Kidney (tissue), 13 donors: ENCODE measurements at regions not wholly inside any gene's neighbourhood (a gene's known extent, or its start where the extent isn't known, plus 50 kb on each side); places are given as distances from the start of the nearest gene placed in this dataset.

Experiments used
- DNase-seq, 5 donors: peaks; one replicate each; pipeline ENCODE4 v3.0.0-alpha.2; 2013 to 2020
- FAIRE-seq: peaks from 2 replicates; lab custom pipeline; 2012; peaks lifted over from hg19 to GRCh38; lab: Jason Lieb, UNC
- H3K27ac ChIP-seq, 2 donors: one replicate each; pipeline ENCODE4 v1.7.0; 2013; ENCODE audit warnings: low read depth in 2 of 2, low read length in 2 of 2, inconsistent platforms in 1 of 2
- H3K27me3 ChIP-seq: one replicate; pipeline ENCODE4 v1.7.1; 2013; ENCODE audit warnings: low read length, inconsistent platforms; ENCODE audit not compliant: control insufficient read depth, insufficient read depth
- H3K36me3 ChIP-seq, 3 donors: one replicate each; pipeline versions ENCODE4 v1.7.0 to v1.7.1; 2013; ENCODE audit warnings: low read length in 3 of 3, control low read depth in 1 of 3, inconsistent platforms in 1 of 3; ENCODE audit not compliant: insufficient read depth in 3 of 3, control insufficient read depth in 2 of 3
- H3K4me1 ChIP-seq, 3 donors: one replicate each; pipeline versions ENCODE4 v1.7.0 to v1.7.1; 2013; ENCODE audit warnings: low read length in 3 of 3, inconsistent platforms in 1 of 3, low read depth in 1 of 3; ENCODE audit not compliant: control insufficient read depth in 2 of 3, insufficient read depth in 2 of 3
- H3K4me3 ChIP-seq, 3 donors: one replicate each; pipeline versions ENCODE4 v1.7.0 to v1.8.1; 2013; ENCODE audit warnings: low read length in 3 of 3, control low read depth in 1 of 3, inconsistent platforms in 1 of 3
- H3K9ac ChIP-seq, 3 donors: one replicate each; pipeline versions ENCODE4 v1.7.0 to v1.7.1; 2013; ENCODE audit warnings: low read length in 3 of 3, control low read depth in 1 of 3, inconsistent platforms in 1 of 3
- H3K9me3 ChIP-seq, 3 donors: one replicate each; pipeline versions ENCODE4 v1.7.0 to v1.7.1; 2013; ENCODE audit warnings: low read length in 3 of 3, control low read depth in 1 of 3, inconsistent platforms in 1 of 3; ENCODE audit not compliant: control insufficient read depth in 2 of 3, insufficient read depth in 1 of 3
- CTCF ChIP-seq: IDR thresholded peaks from 3 replicates; pipeline ENCODE4 v1.5.1; 2012; ENCODE audit warnings: mild to moderate bottlenecking, moderate library complexity, borderline replicate concordance; ENCODE audit not compliant: insufficient read depth; ENCODE audit errors: extremely low read depth
- intact Hi-C: fragments of 100-400 bp; cut with DNase I; formaldehyde crosslinking; loops from one replicate; pipeline ENCODE4 v1.11.1; 2022
- donor health status: control.
- donor health status: control.
- donor health status: control.
- donor health status: control.
- donor health status: control.
- donor health status: DM: yes; HTN: yes; CAD: no.
- donor health status: Normal renal cell carcinoma (clear cell type).

GRCh38 chr20:52433326-52434040 lies 241.9 kb upstream of the ZFP64 start:
- H3K4me1 ChIP-seq = no peaks in the 10 kb centered on the region
- peaks cover 0 to 6% (median 0%) of the 10 kb centered on the region in 3 donors for H3K9me3 ChIP-seq
- H3K27me3 ChIP-seq = no peaks in the 10 kb centered on the region
- no peak overlapping the region for H3K4me3 ChIP-seq
- FAIRE-seq = no peak
- no peak overlapping the region for H3K9ac ChIP-seq
- DNase-seq = no peak
- intact Hi-C loops = no loop called here
- H3K27ac ChIP-seq = no peak overlapping the region
- TF ChIP-seq CTCF = no peak
- H3K36me3 ChIP-seq = no peaks in the 10 kb centered on the region

DNA sequence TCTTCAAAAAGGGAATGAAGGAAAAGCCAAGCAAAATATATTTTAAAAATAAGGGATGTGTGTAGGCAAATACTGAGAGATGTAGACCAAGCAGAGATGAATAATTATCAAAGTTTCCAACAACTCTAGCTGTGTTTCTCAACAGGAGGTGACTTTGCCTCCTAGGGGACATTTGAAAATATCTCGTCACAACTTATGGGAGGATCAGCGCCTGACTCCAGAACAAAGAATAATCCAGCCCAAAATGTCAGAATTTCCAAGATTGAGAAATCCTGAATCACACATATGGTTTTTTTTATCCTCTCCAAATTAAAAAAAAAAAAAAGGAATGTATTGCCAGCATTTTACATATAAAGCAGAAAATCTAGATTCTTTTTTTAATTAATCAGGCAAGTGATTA lies 241.2 kb upstream of the ZFP64 start:
- no peak for FAIRE-seq
- TF ChIP-seq CTCF = no peak
- intact Hi-C loops = no loop called here

DNA sequence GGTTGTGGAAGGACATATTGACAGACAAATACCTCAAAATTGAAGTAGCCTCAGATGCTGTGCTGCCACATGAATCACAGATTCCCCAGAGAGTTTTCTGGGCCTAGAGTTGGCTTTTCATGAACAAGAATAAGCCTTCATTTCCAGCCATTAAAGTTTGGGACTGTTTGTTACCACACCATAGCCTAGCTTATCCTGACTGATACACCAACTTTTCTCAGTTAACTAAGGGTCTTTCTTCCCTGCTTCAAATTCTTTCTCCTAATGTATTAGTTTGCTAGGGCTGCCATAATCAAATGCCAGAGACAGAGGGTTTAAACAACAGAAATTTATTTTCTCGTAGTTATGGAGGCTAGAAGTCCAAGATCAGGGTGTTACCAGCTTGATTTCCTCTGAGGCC lies 237.4 kb upstream of the ZFP64 start:
- Histone ChIP-seq H3K27ac (no peak overlapping the region), H3K9ac (no peak overlapping the region), H3K9me3 (peaks cover 0 to 6% (median 3%) of the 10 kb centered on the region in 3 donors), H3K27me3 (no peaks in the 10 kb centered on the region), H3K36me3 (no peaks in the 10 kb centered on the region), H3K4me3 (no peak overlapping the region), H3K4me1 (no peaks in the 10 kb centered on the region)
- TF ChIP-seq CTCF = no peak
- intact Hi-C loops = no loop called here
- FAIRE-seq = no peak
- DNase-seq = no peak

More for the DNA sequence above, 241.2 kb upstream of the ZFP64 start:
- H3K27ac ChIP-seq = no peak overlapping the region
- H3K9me3 ChIP-seq = peaks cover 0 to 6% (median 0%) of the 10 kb centered on the region in 3 donors
- no peaks in the 10 kb centered on the region for H3K4me1 ChIP-seq
- H3K9ac ChIP-seq = no peak overlapping the region
- no peaks in the 10 kb centered on the region for H3K27me3 ChIP-seq
- DNase-seq = no peak
- H3K4me3 ChIP-seq = no peak overlapping the region
- no peaks in the 10 kb centered on the region for H3K36me3 ChIP-seq
